ENCODE measurements at regions not wholly inside any gene's neighbourhood (a gene's known extent, or its start where the extent isn't known, plus 50 kb on each side); places are given as distances from the start of the nearest gene placed in this dataset.
A peak's percentile ranks its signal among the peaks of the same experiment; 100 is the strongest.

DNA sequence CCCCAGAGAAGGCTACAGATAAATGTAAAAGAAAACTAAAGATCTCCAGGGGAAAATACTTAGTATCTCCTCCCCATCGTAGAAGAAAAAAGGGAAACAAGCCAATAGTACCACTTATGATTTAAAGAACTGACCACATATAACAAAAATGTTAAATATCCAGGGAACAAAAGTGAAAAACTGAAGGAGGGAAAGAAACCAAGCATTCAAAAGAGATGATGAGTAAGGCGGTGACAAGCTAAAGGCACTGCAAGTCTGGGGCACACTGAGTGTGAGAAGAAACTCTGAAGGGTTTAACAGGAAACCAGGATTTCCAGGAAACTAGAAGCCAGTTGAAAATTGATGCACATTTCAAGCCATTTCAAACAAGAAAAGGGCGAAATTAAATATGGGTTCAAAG lies 226.3 kb downstream of the AHR start:
- no peak overlapping the region for H3K4me3 ChIP-seq (ENCODE audit: low read depth, low read length)
- DNase-seq (ENCODE audit: low read depth), result no peak
- no peaks in the 10 kb centered on the region for H3K27me3 ChIP-seq (ENCODE audit: control insufficient read depth, insufficient read depth, low read length)
- no peaks in the 10 kb centered on the region for H3K36me3 ChIP-seq (ENCODE audit: control insufficient read depth, insufficient read depth, low read length)
- TF ChIP-seq, protein P1, sequence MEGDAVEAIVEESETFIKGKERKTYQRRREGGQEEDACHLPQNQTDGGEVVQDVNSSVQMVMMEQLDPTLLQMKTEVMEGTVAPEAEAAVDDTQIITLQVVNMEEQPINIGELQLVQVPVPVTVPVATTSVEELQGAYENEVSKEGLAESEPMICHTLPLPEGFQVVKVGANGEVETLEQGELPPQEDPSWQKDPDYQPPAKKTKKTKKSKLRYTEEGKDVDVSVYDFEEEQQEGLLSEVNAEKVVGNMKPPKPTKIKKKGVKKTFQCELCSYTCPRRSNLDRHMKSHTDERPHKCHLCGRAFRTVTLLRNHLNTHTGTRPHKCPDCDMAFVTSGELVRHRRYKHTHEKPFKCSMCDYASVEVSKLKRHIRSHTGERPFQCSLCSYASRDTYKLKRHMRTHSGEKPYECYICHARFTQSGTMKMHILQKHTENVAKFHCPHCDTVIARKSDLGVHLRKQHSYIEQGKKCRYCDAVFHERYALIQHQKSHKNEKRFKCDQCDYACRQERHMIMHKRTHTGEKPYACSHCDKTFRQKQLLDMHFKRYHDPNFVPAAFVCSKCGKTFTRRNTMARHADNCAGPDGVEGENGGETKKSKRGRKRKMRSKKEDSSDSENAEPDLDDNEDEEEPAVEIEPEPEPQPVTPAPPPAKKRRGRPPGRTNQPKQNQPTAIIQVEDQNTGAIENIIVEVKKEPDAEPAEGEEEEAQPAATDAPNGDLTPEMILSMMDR (IDR thresholded peaks at IDR 0.05; ENCODE audit: insufficient read depth, low read length, poor library complexity, severe bottlenecking), result no peak

DNA sequence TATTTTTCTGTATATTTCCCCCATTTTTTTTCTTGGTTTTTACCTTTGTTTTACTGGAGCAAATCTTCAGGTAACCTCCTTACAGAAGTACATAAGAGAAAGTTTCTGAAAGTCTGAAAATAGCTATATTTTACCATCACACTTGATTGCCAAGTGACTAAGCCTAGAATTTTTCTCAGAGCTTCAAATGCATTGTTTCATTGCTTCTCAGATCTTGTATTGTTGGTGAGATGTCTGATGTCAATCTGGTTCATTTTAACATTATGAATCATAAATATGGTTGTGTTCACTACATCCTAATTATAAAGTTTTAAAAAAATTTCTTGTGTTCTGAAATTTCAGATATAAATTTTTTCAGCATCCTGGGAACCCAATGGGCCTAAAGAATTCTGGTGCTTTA lies 228.2 kb downstream of the AHR start:
- no peak overlapping the region for H3K4me3 ChIP-seq (ENCODE audit: low read depth, low read length)
- no peak for DNase-seq (ENCODE audit: low read depth)
- no peaks in the 10 kb centered on the region for H3K27me3 ChIP-seq (ENCODE audit: control insufficient read depth, insufficient read depth, low read length)
- no peaks in the 10 kb centered on the region for H3K36me3 ChIP-seq (ENCODE audit: control insufficient read depth, insufficient read depth, low read length)
- TF ChIP-seq, protein P1 (IDR thresholded peaks at IDR 0.05; ENCODE audit: insufficient read depth, low read length, poor library complexity, severe bottlenecking), result no peak

DNA sequence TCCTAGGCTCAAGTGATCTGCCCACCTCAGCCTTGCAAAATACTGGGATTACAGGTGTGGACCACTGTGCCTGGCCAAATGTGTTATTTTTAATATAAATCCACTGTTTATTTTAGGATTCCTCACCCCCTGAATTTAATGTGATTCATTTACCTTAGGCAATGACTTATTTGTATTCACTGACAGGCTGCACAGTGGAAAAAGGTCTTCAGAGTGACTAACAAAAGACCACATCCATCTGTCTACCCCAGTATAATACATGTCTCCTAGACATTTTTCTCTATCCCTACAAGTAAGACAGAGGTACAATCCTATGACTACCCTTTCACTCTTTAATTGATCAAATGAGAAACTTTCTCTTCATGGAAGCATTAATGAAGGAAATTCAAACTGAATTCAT lies 230.2 kb downstream of the AHR start:
- Histone ChIP-seq H3K36me3 (ENCODE audit: control insufficient read depth, insufficient read depth, low read length) (no peaks in the 10 kb centered on the region), H3K27me3 (ENCODE audit: control insufficient read depth, insufficient read depth, low read length) (no peaks in the 10 kb centered on the region), H3K4me3 (ENCODE audit: low read depth, low read length) (no peak overlapping the region)
- TF ChIP-seq, protein P1 (IDR thresholded peaks at IDR 0.05; ENCODE audit: insufficient read depth, low read length, poor library complexity, severe bottlenecking), result no peak
- DNase-seq (ENCODE audit: low read depth), result no peak

DNA sequence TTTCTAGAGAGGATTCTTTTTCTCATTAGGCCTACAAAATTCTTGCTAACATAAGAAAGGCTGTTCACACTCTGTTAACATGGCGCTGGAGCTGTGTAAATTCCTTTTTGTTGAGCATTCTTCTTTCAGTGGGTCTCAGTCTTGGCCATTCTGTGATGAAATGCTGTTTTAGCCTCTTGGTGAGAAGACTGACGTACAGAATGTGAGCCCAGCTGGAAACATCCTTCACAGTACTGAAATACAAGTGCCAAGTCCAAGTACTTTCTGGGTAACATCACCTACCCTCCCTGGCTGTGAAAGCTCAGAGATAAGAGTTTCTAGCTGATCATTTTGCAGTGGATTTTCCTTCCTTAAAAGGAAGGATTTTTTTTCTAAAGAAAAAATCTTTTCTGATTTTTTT lies 231.8 kb downstream of the AHR start:
- TF ChIP-seq, protein P1 (IDR thresholded peaks at IDR 0.05; ENCODE audit: insufficient read depth, low read length, poor library complexity, severe bottlenecking), result no peak
- H3K27me3 ChIP-seq (ENCODE audit: control insufficient read depth, insufficient read depth, low read length), result no peaks in the 10 kb centered on the region
- DNase-seq (ENCODE audit: low read depth), result no peak
- no peak overlapping the region for H3K4me3 ChIP-seq (ENCODE audit: low read depth, low read length)
- no peaks in the 10 kb centered on the region for H3K36me3 ChIP-seq (ENCODE audit: control insufficient read depth, insufficient read depth, low read length)

DNA sequence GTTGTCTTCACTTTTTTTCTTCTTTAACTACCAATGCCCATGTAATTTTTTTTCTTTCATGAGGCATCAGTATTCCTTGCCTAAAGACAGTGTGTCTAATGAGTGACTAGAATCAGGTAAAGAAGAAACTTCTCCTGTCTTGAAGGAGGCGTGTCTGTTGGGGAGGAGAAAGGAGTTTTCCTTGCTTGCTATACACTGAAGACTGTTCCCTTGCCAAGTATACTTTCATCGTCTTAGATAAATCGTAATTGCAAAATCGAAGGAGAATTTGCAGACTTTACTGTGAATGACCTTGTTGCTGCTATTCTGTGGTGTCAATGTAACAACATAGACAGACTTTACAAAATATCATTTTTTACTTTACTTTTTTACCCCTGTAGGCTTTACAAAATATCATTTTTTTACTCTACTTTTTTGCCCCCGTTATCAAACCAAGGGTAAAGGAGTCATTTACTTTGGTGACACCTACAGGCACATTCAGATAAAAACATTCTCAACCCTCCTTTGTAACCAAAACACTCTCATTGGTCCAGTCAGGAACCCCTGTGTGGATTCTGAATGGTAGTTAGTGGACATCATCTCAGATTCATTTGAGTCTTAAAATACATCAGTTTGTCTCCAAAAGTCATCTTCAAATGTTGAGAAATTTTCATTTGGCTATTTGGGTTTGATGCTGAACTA lies 232.4 kb downstream of the AHR start:
- no peak for DNase-seq (ENCODE audit: low read depth)
- H3K36me3 ChIP-seq (ENCODE audit: control insufficient read depth, insufficient read depth, low read length), result no peaks in the 10 kb centered on the region
- no peaks in the 10 kb centered on the region for H3K27me3 ChIP-seq (ENCODE audit: control insufficient read depth, insufficient read depth, low read length)
- TF ChIP-seq, protein P1 (IDR thresholded peaks at IDR 0.05; ENCODE audit: insufficient read depth, low read length, poor library complexity, severe bottlenecking), result no peak
- H3K4me3 ChIP-seq (ENCODE audit: low read depth, low read length), result no peak overlapping the region

DNA sequence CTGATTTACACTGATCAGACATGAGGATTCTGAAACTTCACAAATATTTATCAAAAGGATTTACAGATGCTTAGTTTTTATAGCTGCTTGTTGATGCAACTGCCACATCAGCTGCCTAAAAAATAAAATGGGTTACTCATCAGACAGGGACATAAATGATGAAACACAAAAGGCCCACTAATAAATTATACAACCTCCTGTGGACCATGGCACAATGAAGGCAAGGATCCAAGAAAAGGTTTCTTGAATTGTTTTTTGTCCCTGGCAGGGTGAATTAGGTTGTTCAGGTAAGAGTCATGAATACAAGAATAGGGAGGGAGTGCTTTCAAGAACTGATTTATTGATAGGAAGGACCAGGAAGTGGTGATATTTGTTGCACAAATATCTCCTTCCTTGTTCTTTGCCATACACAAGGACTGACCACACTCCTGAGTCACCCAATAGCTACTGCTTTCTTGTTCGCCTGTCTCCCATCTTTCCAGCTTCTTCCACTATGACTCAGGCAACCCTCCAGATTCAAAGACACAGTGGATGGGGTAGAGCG lies 234.5 kb downstream of the AHR start:
- peak; percentile 93 for DNase-seq (ENCODE audit: low read depth)
- H3K27me3 ChIP-seq (ENCODE audit: control insufficient read depth, insufficient read depth, low read length), result no peaks in the 10 kb centered on the region
- H3K36me3 ChIP-seq (ENCODE audit: control insufficient read depth, insufficient read depth, low read length), result no peaks in the 10 kb centered on the region
- no peak overlapping the region for H3K4me3 ChIP-seq (ENCODE audit: low read depth, low read length)
- TF ChIP-seq, protein P1 (IDR thresholded peaks at IDR 0.05; ENCODE audit: insufficient read depth, low read length, poor library complexity, severe bottlenecking), result no peak

Measured in kidney epithelial cell (primary cell).